Chondrocyte (in vitro differentiated cells): ENCODE measurements at regions not wholly inside any gene's neighbourhood (a gene's known extent, or its start where the extent isn't known, plus 50 kb on each side); places are given as distances from the start of the nearest gene placed in this dataset.

Source experiments
- DNase-seq: peaks from one replicate; pipeline ENCODE4 v3.0.0; 2021; ENCODE audit warnings: mixed read lengths, low spot score
- H3K27ac Mint-ChIP-seq: one replicate; pipeline ENCODE4 v1.8.0; 2021; ENCODE audit warnings: mild to moderate bottlenecking, moderate library complexity, mixed read lengths; ENCODE audit not compliant: unreplicated experiment
- H3K27me3 Mint-ChIP-seq: 2 replicates; pipeline ENCODE4 v1.8.0; 2021; ENCODE audit warnings: low read depth, mixed read lengths
- H3K36me3 Mint-ChIP-seq: 2 replicates; pipeline ENCODE4 v1.8.0; 2021; ENCODE audit warnings: low read depth, mixed read lengths
- H3K4me1 Mint-ChIP-seq: 2 replicates; pipeline ENCODE4 v1.8.0; 2021; ENCODE audit warnings: low read depth, mild to moderate bottlenecking, mixed read lengths
- H3K4me3 Mint-ChIP-seq: one replicate; pipeline ENCODE4 v1.8.0; 2021; ENCODE audit warnings: mild to moderate bottlenecking, moderate library complexity, mixed read lengths; ENCODE audit not compliant: unreplicated experiment
- H3K9me3 Mint-ChIP-seq: 2 replicates; pipeline ENCODE4 v1.8.0; 2021; ENCODE audit warnings: low read depth, mixed read lengths
- CTCF ChIP-seq: fragments of 200-600 bp; sonication (generic); IDR thresholded peaks from 2 replicates; pipeline ENCODE4 v1.5.0; 2021; ENCODE audit warnings: antibody characterized with exemption, mild to moderate bottlenecking, moderate library complexity

- Mint-ChIP-seq H3K27me3 (peaks cover 6% of the 10 kb centered on the region), H3K4me3 (no peak overlapping the region), H3K36me3 (no peaks in the 10 kb centered on the region), H3K27ac (no peak overlapping the region), H3K4me1 (no peaks in the 10 kb centered on the region), H3K9me3 (no peaks in the 10 kb centered on the region)
- no peak for DNase-seq
- TF ChIP-seq CTCF, result no peak
Measured at GRCh38 chr16:48904333-48904732, 294.4 kb upstream of the N4BP1 start.

GRCh38 chr16:48903039-48903438 lies 293.1 kb upstream of the N4BP1 start:
- Mint-ChIP-seq H3K4me1 (no peaks in the 10 kb centered on the region), H3K27me3 (peaks cover 6% of the 10 kb centered on the region), H3K9me3 (no peaks in the 10 kb centered on the region), H3K27ac (no peak overlapping the region), H3K36me3 (no peaks in the 10 kb centered on the region), H3K4me3 (no peak overlapping the region)
- TF ChIP-seq CTCF, result no peak
- no peak for DNase-seq

GRCh38 chr16:48901712-48902374 lies 291.9 kb upstream of the N4BP1 start:
- no peak for DNase-seq
- peaks cover 6% of the 10 kb centered on the region for H3K27me3 Mint-ChIP-seq
- TF ChIP-seq CTCF, result no peak
- no peak overlapping the region for H3K4me3 Mint-ChIP-seq
- H3K4me1 Mint-ChIP-seq, result no peaks in the 10 kb centered on the region
- no peaks in the 10 kb centered on the region for H3K9me3 Mint-ChIP-seq
- H3K27ac Mint-ChIP-seq, result no peak overlapping the region
- no peaks in the 10 kb centered on the region for H3K36me3 Mint-ChIP-seq

GRCh38 chr16:48899500-48899899 lies 289.5 kb upstream of the N4BP1 start:
- DNase-seq, result no peak
- Mint-ChIP-seq H3K4me3 (no peak overlapping the region), H3K27me3 (peaks cover 4% of the 10 kb centered on the region), H3K36me3 (no peaks in the 10 kb centered on the region), H3K27ac (no peak overlapping the region), H3K9me3 (no peaks in the 10 kb centered on the region), H3K4me1 (no peaks in the 10 kb centered on the region)
- TF ChIP-seq CTCF, result no peak

GRCh38 chr16:48897698-48898205 lies 287.8 kb upstream of the N4BP1 start:
- no peak for TF ChIP-seq CTCF
- peaks cover 3% of the 10 kb centered on the region for H3K27me3 Mint-ChIP-seq
- H3K4me3 Mint-ChIP-seq, result no peak overlapping the region
- no peaks in the 10 kb centered on the region for H3K4me1 Mint-ChIP-seq
- H3K27ac Mint-ChIP-seq, result no peak overlapping the region
- no peak for DNase-seq
- no peaks in the 10 kb centered on the region for H3K36me3 Mint-ChIP-seq
- no peaks in the 10 kb centered on the region for H3K9me3 Mint-ChIP-seq
